ENCODE measurements at regions not wholly inside any gene's neighbourhood (a gene's known extent, or its start where the extent isn't known, plus 50 kb on each side); places are given as distances from the start of the nearest gene placed in this dataset.

GRCh38 chr3:94210256-94210655 lies 147.4 kb downstream of the NSUN3 start:
- TF ChIP-seq, protein P1, sequence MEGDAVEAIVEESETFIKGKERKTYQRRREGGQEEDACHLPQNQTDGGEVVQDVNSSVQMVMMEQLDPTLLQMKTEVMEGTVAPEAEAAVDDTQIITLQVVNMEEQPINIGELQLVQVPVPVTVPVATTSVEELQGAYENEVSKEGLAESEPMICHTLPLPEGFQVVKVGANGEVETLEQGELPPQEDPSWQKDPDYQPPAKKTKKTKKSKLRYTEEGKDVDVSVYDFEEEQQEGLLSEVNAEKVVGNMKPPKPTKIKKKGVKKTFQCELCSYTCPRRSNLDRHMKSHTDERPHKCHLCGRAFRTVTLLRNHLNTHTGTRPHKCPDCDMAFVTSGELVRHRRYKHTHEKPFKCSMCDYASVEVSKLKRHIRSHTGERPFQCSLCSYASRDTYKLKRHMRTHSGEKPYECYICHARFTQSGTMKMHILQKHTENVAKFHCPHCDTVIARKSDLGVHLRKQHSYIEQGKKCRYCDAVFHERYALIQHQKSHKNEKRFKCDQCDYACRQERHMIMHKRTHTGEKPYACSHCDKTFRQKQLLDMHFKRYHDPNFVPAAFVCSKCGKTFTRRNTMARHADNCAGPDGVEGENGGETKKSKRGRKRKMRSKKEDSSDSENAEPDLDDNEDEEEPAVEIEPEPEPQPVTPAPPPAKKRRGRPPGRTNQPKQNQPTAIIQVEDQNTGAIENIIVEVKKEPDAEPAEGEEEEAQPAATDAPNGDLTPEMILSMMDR (IDR thresholded peaks at IDR 0.05; ENCODE audit: low read depth, low read length) = no peak
- no peak for DNase-seq (ENCODE audit: extremely low read depth, low read depth)

- no peak for DNase-seq (ENCODE audit: extremely low read depth, low read depth)
- TF ChIP-seq, protein P1 (IDR thresholded peaks at IDR 0.05; ENCODE audit: low read depth, low read length) = no peak
These were observed 154.5 kb downstream of the NSUN3 start for GRCh38 chr3:94217406-94217805.

DNA sequence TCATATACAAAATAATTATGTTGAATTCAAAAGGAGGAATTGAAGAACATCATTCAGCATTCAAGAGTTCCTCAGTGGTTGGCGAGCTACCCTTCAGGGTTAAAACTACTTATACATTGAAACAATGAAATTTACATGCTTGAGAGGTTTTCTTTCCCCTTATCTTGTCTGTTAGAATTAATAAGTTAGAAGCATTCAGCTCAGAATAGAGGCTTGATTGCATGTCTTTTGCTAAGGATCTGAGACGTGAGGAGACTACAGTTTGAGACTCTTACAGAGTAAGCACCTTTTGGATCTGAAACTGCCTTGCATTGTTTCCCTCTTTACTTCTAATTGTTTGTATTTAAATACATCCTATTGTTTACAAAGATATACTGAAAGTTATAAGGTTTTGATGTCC lies 157.6 kb downstream of the NSUN3 start:
- TF ChIP-seq, protein P1 (IDR thresholded peaks at IDR 0.05; ENCODE audit: low read depth, low read length) = no peak
- DNase-seq (ENCODE audit: extremely low read depth, low read depth) = no peak

GRCh38 chr3:94221829-94222228 lies 159.0 kb downstream of the NSUN3 start:
- no peak for DNase-seq (ENCODE audit: extremely low read depth, low read depth)
- TF ChIP-seq, protein P1 (IDR thresholded peaks at IDR 0.05; ENCODE audit: low read depth, low read length) = no peak

DNA sequence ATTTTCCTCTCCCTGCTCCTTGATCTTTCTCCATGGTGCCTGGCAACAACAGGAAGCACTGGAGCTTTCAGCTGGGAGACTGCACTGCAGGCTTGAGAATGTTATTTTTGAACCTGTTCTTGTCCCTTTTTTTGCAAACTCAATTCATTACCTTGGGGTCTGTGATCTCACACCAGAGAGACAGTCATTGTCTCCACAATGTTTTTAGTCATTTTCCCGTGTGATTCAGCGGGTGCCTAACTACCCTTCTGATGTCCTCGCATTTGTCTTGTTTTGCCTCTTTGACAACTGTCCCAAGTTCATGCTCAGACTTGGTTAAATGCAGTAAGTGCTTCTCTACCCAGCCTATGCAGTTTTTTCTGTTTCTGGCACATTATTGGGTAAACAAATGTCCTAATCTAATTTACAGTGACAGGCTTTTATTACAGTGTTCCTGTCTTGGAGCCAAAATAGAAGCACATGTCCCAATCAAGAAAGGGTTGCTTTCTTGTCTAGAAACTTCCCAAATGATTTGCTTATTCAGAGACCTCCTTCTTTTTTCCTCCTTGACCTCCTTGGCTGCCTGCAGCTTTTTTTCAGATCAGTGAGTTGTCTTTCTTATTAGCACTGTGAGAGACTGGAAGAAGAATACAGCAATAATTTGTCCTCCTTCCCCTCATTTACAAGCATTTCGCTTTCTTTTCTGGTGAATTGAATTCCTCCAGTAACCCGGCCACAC lies 162.4 kb downstream of the NSUN3 start:
- no peak for DNase-seq (ENCODE audit: extremely low read depth, low read depth)
- TF ChIP-seq, protein P1 (IDR thresholded peaks at IDR 0.05; ENCODE audit: low read depth, low read length) = no peak

DNA sequence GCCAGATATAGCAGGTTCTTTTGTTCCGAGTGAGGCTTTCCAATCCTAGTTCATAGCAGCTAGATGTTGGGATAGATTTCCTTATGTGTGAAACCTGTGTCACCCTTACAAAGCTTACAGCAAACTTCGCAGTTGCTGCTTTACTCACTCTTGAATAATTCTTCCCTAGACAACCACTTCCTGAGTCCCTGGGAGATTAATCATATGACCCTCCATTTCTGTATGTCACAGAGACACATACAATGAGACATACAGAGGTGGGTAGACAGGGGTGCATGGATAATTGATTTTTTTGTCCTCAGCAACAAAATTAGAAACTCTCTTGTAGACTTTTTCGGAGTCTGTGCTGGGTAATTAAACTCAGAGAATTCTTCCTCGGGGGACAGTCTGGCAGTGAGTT lies 163.2 kb downstream of the NSUN3 start:
- DNase-seq (ENCODE audit: extremely low read depth, low read depth) = no peak

DNA sequence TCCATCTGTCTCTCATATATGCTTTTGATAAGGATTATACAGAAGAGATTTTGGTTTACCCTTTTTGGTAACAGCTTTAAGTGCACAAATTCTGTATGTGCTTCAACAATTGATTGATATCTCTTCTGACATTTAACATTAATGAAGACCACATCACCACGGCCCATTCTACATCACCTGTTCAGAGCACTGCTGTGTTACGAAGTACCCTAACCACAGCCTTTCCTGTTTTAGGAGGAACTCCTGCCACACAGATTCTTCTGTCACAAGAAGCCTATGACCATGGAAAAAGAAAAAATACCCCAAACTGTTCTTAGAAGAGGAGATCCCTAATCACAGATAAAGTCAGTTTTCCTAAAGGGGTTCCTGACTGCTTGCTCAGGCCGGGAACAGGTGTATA lies 170.1 kb downstream of the NSUN3 start:
- DNase-seq (ENCODE audit: extremely low read depth, low read depth) = no peak
- TF ChIP-seq, protein P1 (IDR thresholded peaks at IDR 0.05; ENCODE audit: low read depth, low read length) = no peak

More for the DNA sequence above, 163.2 kb downstream of the NSUN3 start:
- TF ChIP-seq, protein P1 (IDR thresholded peaks at IDR 0.05; ENCODE audit: low read depth, low read length) = no peak

All from AG09319 (cell line).